ENCODE measurements at regions not wholly inside any gene's neighbourhood (a gene's known extent, or its start where the extent isn't known, plus 50 kb on each side); places are given as distances from the start of the nearest gene placed in this dataset.

DNA sequence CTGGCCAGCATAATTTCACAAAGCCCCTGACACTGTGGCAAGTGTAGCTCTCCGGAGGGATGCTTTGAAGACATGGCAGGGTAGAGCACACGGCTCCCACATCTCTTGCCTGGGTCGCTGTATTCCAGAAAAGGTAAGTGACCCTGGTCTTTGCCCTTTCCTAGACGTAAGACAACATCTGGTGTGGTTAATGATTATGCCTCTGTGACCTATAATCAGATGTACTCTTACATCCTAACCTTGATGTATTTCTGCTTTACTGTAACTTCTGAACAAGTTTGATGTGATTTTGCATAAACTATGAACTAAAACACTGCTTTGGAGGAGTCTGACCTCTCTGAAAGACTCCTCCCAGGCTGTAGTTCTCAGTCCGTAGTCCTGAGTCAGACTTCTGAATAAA is 59.1 kb upstream of the ACSL1 start (continued):
- TF ChIP-seq PRMT3 (CRISPR knock-in tag; IDR thresholded peaks at IDR 0.05; ENCODE audit: borderline replicate concordance, low read depth) (no peak), YEATS2 (CRISPR knock-in tag; IDR thresholded peaks at IDR 0.05; ENCODE audit: borderline replicate concordance) (no peak), MIER2 (CRISPR knock-in tag; IDR thresholded peaks at IDR 0.05) (no peak), ZBTB43 (CRISPR knock-in tag; conservative IDR thresholded peaks at IDR 0.05) (0 out of 2 replicates have a peak, but pooled peaks have one; percentile 43), REPIN1 (CRISPR knock-in tag; IDR thresholded peaks at IDR 0.05; ENCODE audit: borderline replicate concordance, low read depth) (no peak), JARID2 (CRISPR knock-in tag; IDR thresholded peaks at IDR 0.05; ENCODE audit: insufficient replicate concordance) (no peak), ELF4 (CRISPR knock-in tag; IDR thresholded peaks at IDR 0.05; ENCODE audit: borderline replicate concordance) (no peak), ZNF580 (CRISPR knock-in tag; IDR thresholded peaks at IDR 0.05; ENCODE audit: borderline replicate concordance, low read depth) (peak; percentile 36; the same call in 1 of the 2 replicates), GATAD2A (CRISPR knock-in tag; IDR thresholded peaks at IDR 0.05) (peak; percentile 92), SKI (IDR thresholded peaks at IDR 0.05; ENCODE audit: partially characterized antibody) (peak; percentile 62), ZNF3 (CRISPR knock-in tag; IDR thresholded peaks at IDR 0.05) (no peak), MEF2D (CRISPR knock-in tag; IDR thresholded peaks at IDR 0.05) (0 out of 2 replicates have a peak, but pooled peaks have one; percentile 48), KDM3A (CRISPR knock-in tag; IDR thresholded peaks at IDR 0.05; ENCODE audit: low read depth) (no peak), ZNF17 (CRISPR knock-in tag; IDR thresholded peaks at IDR 0.05) (no peak), ZC3H4 (CRISPR knock-in tag; IDR thresholded peaks at IDR 0.05; ENCODE audit: borderline replicate concordance) (no peak), ZNF543 (CRISPR knock-in tag; IDR thresholded peaks at IDR 0.05) (no peak), ZNF670 (CRISPR knock-in tag; IDR thresholded peaks at IDR 0.05; ENCODE audit: borderline replicate concordance) (no peak), SRSF9 (IDR thresholded peaks at IDR 0.05; ENCODE audit: borderline replicate concordance, insufficient read depth, low read depth, low read length, poor library complexity, severe bottlenecking) (no peak), TAF1 (CRISPR knock-in tag; IDR thresholded peaks at IDR 0.05) (no peak), BRD4 (CRISPR knock-in tag; IDR thresholded peaks at IDR 0.05) (no peak)
- TF ChIP-seq, protein P1, sequence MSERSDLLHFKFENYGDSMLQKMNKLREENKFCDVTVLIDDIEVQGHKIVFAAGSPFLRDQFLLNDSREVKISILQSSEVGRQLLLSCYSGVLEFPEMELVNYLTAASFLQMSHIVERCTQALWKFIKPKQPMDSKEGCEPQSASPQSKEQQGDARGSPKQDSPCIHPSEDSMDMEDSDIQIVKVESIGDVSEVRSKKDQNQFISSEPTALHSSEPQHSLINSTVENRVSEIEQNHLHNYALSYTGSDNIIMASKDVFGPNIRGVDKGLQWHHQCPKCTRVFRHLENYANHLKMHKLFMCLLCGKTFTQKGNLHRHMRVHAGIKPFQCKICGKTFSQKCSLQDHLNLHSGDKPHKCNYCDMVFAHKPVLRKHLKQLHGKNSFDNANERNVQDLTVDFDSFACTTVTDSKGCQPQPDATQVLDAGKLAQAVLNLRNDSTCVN (CRISPR knock-in tag; IDR thresholded peaks at IDR 0.05; ENCODE audit: borderline replicate concordance) = peak; percentile 96

Data from HepG2 (cell line).